ENCODE measurements at regions not wholly inside any gene's neighbourhood (a gene's known extent, or its start where the extent isn't known, plus 50 kb on each side); places are given as distances from the start of the nearest gene placed in this dataset.

- Mint-ChIP-seq H3K36me3 (no peaks in the 10 kb centered on the region), H3K27me3 (no peaks in the 10 kb centered on the region), H3K4me3 (peak overlapping the region; percentile 32 to 90 (median 90)), H3K4me1 (peaks cover 71 to 84% (median 76%) of the 10 kb centered on the region in 3 donors), H3K9me3 (no peaks in the 10 kb centered on the region), H3K27ac (peak overlapping the region; percentile 94)
- no peak overlapping the region for H3K4me3 ChIP-seq (ENCODE audit: control insufficient read depth in 1 of 2, extremely low read depth in 1 of 2, low read length in 1 of 2)
- CTCF ChIA-PET = no interaction called here
- no peaks in the 10 kb centered on the region for H3K36me3 ChIP-seq (ENCODE audit: control insufficient read depth in 2 of 2, extremely low read depth in 1 of 2, insufficient read depth in 1 of 2, low read length in 1 of 2)
- no peaks in the 10 kb centered on the region for H3K9me3 ChIP-seq
- H3K4me1 ChIP-seq (ENCODE audit: control insufficient read depth in 1 of 2, extremely low read depth in 1 of 2, insufficient read depth in 2 of 2, low read length in 2 of 2) = peaks cover 23 to 70% of the 10 kb centered on the region in 2 experiments
- no peak overlapping the region for H3K27ac ChIP-seq (ENCODE audit: low read length)
- POLR2A ChIA-PET = interaction anchor here in 1 of 2 donors (0.8 kb wide), 1 partner anchor 42 kb away, joined by 7 read pairs; no protein-coding TSS in a partner anchor
- ATAC-seq (replicated peaks in 1 of 4) = no peak
- no peaks in the 10 kb centered on the region for H3K27me3 ChIP-seq (replicated peaks in 1 of 2; ENCODE audit: control insufficient read depth in 2 of 2, extremely low read depth in 1 of 2, insufficient read depth in 2 of 2, low read length in 1 of 2)
- WGBS (ENCODE audit: insufficient coverage) = 96% methylated on average over 4 of the region's 8 CpGs
- no peak for DNase-seq
Measured at GRCh38 chr17:77885678-77886386, 72.7 kb upstream of the TNRC6C start.

GRCh38 chr17:77886387-77886728 lies 72.1 kb upstream of the TNRC6C start:
- ATAC-seq (replicated peaks in 1 of 4) (no peak), DNase-seq (peak in 2 of 35 experiments; percentile 13 to 35)
- Mint-ChIP-seq H3K27me3 (no peaks in the 10 kb centered on the region), H3K4me3 (peak overlapping the region; percentile 32 to 90 (median 90)), H3K9me3 (no peaks in the 10 kb centered on the region), H3K27ac (peak overlapping the region; percentile 94), H3K36me3 (no peaks in the 10 kb centered on the region), H3K4me1 (peaks cover 66 to 79% (median 71%) of the 10 kb centered on the region in 3 donors)
- H3K27me3 ChIP-seq (replicated peaks in 1 of 2; ENCODE audit: control insufficient read depth in 2 of 2, extremely low read depth in 1 of 2, insufficient read depth in 2 of 2, low read length in 1 of 2) = no peaks in the 10 kb centered on the region
- POLR2A ChIA-PET = interaction anchor here in 1 of 2 donors (0.8 kb wide), 1 partner anchor 42 kb away, joined by 7 read pairs; no protein-coding TSS in a partner anchor
- H3K4me1 ChIP-seq (ENCODE audit: control insufficient read depth in 1 of 2, extremely low read depth in 1 of 2, insufficient read depth in 2 of 2, low read length in 2 of 2) = peaks cover 18 to 65% of the 10 kb centered on the region in 2 experiments
- no peaks in the 10 kb centered on the region for H3K9me3 ChIP-seq
- H3K4me3 ChIP-seq (ENCODE audit: control insufficient read depth in 1 of 2, extremely low read depth in 1 of 2, low read length in 1 of 2) = no peak overlapping the region
- no peaks in the 10 kb centered on the region for H3K36me3 ChIP-seq (ENCODE audit: control insufficient read depth in 2 of 2, extremely low read depth in 1 of 2, insufficient read depth in 1 of 2, low read length in 1 of 2)
- CTCF ChIA-PET = no interaction called here
- H3K27ac ChIP-seq (ENCODE audit: low read length) = peak overlapping the region; percentile 97
- WGBS (ENCODE audit: insufficient coverage) = 85% methylated on average over 9 of the region's 13 CpGs

- CTCF ChIA-PET = no interaction called here
- ATAC-seq (replicated peaks in 1 of 4) (no peak), DNase-seq (no peak)
- Histone ChIP-seq H3K4me1 (ENCODE audit: control insufficient read depth in 1 of 2, extremely low read depth in 1 of 2, insufficient read depth in 2 of 2, low read length in 2 of 2) (peaks cover 12 to 59% of the 10 kb centered on the region in 2 experiments), H3K4me3 (ENCODE audit: control insufficient read depth in 1 of 2, extremely low read depth in 1 of 2, low read length in 1 of 2) (peak overlapping the region; percentile 67 to 75), H3K27ac (ENCODE audit: low read length) (peak overlapping the region; percentile 97), H3K9me3 (no peaks in the 10 kb centered on the region), H3K27me3 (replicated peaks in 1 of 2; ENCODE audit: control insufficient read depth in 2 of 2, extremely low read depth in 1 of 2, insufficient read depth in 2 of 2, low read length in 1 of 2) (no peaks in the 10 kb centered on the region), H3K36me3 (ENCODE audit: control insufficient read depth in 2 of 2, extremely low read depth in 1 of 2, insufficient read depth in 1 of 2, low read length in 1 of 2) (no peaks in the 10 kb centered on the region)
- Mint-ChIP-seq H3K9me3 (no peaks in the 10 kb centered on the region), H3K27me3 (no peaks in the 10 kb centered on the region), H3K36me3 (no peaks in the 10 kb centered on the region), H3K4me1 (peaks cover 58 to 72% (median 64%) of the 10 kb centered on the region in 3 donors), H3K27ac (peak overlapping the region; percentile 94), H3K4me3 (peak overlapping the region; percentile 86 to 90 (median 90))
- POLR2A ChIA-PET = interaction anchor here (0.6 to 1.1 kb wide), 2 partner anchors 71 to 76 kb away, joined by 3 to 5 read pairs; partner anchors contain the start of gene TNRC6C (in 1 of the 2)
- 100% methylated on average over 2 of the region's 4 CpGs for WGBS (ENCODE audit: insufficient coverage)
Measured at GRCh38 chr17:77887110-77887463, 71.4 kb upstream of the TNRC6C start.

GRCh38 chr17:77887464-77888241 lies 70.8 kb upstream of the TNRC6C start:
- H3K27me3 ChIP-seq (replicated peaks in 1 of 2; ENCODE audit: control insufficient read depth in 2 of 2, extremely low read depth in 1 of 2, insufficient read depth in 2 of 2, low read length in 1 of 2) = no peaks in the 10 kb centered on the region
- H3K27ac ChIP-seq (ENCODE audit: low read length) = peak overlapping the region; percentile 97
- H3K9me3 Mint-ChIP-seq = no peaks in the 10 kb centered on the region
- POLR2A ChIA-PET = interaction anchor here (0.6 to 1.1 kb wide), 3 partner anchors 44 to 75 kb away, joined by 3 to 7 read pairs (median 5); partner anchors contain the start of gene TNRC6C (in 1 of the 2)
- H3K27me3 Mint-ChIP-seq = no peaks in the 10 kb centered on the region
- CTCF ChIA-PET = interaction anchor here in 1 of 2 donors (0.8 kb wide), 1 partner anchor 71 kb away, joined by 5 read pairs; the partner anchor contains the start of gene TNRC6C
- WGBS (ENCODE audit: insufficient coverage) = 8% methylated on average over 21 of the region's 44 CpGs
- H3K4me3 Mint-ChIP-seq = peak overlapping the region; percentile 86 to 90 (median 90)
- H3K4me1 Mint-ChIP-seq = peaks cover 53 to 67% (median 58%) of the 10 kb centered on the region in 3 donors
- H3K4me3 ChIP-seq (ENCODE audit: control insufficient read depth in 1 of 2, extremely low read depth in 1 of 2, low read length in 1 of 2) = peak overlapping the region; percentile 67 to 75
- H3K27ac Mint-ChIP-seq = peak overlapping the region; percentile 94
- H3K4me1 ChIP-seq (ENCODE audit: control insufficient read depth in 1 of 2, extremely low read depth in 1 of 2, insufficient read depth in 2 of 2, low read length in 2 of 2) = peaks cover 9 to 59% of the 10 kb centered on the region in 2 experiments
- no peaks in the 10 kb centered on the region for H3K36me3 ChIP-seq (ENCODE audit: control insufficient read depth in 2 of 2, extremely low read depth in 1 of 2, insufficient read depth in 1 of 2, low read length in 1 of 2)
- ATAC-seq (replicated peaks in 1 of 4) (peak; percentile 91 to 93 (median 92)), DNase-seq (peak; percentile 52 to 93 (median 86))
- no peaks in the 10 kb centered on the region for H3K36me3 Mint-ChIP-seq
- H3K9me3 ChIP-seq = no peaks in the 10 kb centered on the region

GRCh38 chr17:77888242-77889134 lies 70.0 kb upstream of the TNRC6C start:
- H3K27me3 Mint-ChIP-seq = no peaks in the 10 kb centered on the region
- ATAC-seq (replicated peaks in 1 of 4) (peak in 1 of 4 experiments; percentile 3), DNase-seq (no peak)
- H3K9me3 Mint-ChIP-seq = no peaks in the 10 kb centered on the region
- no peaks in the 10 kb centered on the region for H3K36me3 ChIP-seq (ENCODE audit: control insufficient read depth in 2 of 2, extremely low read depth in 1 of 2, insufficient read depth in 1 of 2, low read length in 1 of 2)
- no peaks in the 10 kb centered on the region for H3K36me3 Mint-ChIP-seq
- ChIA-PET CTCF (interaction anchor here in 1 of 2 donors (0.8 kb wide), 1 partner anchor 70 kb away, joined by 5 read pairs; the partner anchor contains the start of gene TNRC6C), POLR2A (interaction anchor here (0.7 to 1.1 kb wide), 4 partner anchors 12 to 501 kb away, joined by 5 to 7 read pairs (median 6); partner anchors contain the start of gene TNRC6C (in 1 of the 2))
- peak overlapping the region; percentile 94 for H3K27ac Mint-ChIP-seq
- no peaks in the 10 kb centered on the region for H3K9me3 ChIP-seq
- H3K4me1 ChIP-seq (ENCODE audit: control insufficient read depth in 1 of 2, extremely low read depth in 1 of 2, insufficient read depth in 2 of 2, low read length in 2 of 2) = peaks cover 7 to 59% of the 10 kb centered on the region in 2 experiments
- H3K4me3 ChIP-seq (ENCODE audit: control insufficient read depth in 1 of 2, extremely low read depth in 1 of 2, low read length in 1 of 2) = peak overlapping the region; percentile 67 to 75
- H3K27ac ChIP-seq (ENCODE audit: low read length) = peak overlapping the region; percentile 97
- peaks cover 52 to 68% (median 59%) of the 10 kb centered on the region in 3 donors for H3K4me1 Mint-ChIP-seq
- peak overlapping the region; percentile 86 to 90 (median 90) for H3K4me3 Mint-ChIP-seq
- 67% methylated on average over 6 of the region's 13 CpGs for WGBS (ENCODE audit: insufficient coverage)
- H3K27me3 ChIP-seq (replicated peaks in 1 of 2; ENCODE audit: control insufficient read depth in 2 of 2, extremely low read depth in 1 of 2, insufficient read depth in 2 of 2, low read length in 1 of 2) = no peaks in the 10 kb centered on the region
